ENCODE measurements at regions not wholly inside any gene's neighbourhood (a gene's known extent, or its start where the extent isn't known, plus 50 kb on each side); places are given as distances from the start of the nearest gene placed in this dataset.

GRCh38 chr17:51398687-51399086 is 138.3 kb downstream of the UTP18 start:
- H3K36me3 ChIP-seq (replicated peaks), result no peaks in the 10 kb centered on the region
- H3K4me3 ChIP-seq (ENCODE audit: low read depth, low read length), result no peak overlapping the region
- TF ChIP-seq, protein P1, sequence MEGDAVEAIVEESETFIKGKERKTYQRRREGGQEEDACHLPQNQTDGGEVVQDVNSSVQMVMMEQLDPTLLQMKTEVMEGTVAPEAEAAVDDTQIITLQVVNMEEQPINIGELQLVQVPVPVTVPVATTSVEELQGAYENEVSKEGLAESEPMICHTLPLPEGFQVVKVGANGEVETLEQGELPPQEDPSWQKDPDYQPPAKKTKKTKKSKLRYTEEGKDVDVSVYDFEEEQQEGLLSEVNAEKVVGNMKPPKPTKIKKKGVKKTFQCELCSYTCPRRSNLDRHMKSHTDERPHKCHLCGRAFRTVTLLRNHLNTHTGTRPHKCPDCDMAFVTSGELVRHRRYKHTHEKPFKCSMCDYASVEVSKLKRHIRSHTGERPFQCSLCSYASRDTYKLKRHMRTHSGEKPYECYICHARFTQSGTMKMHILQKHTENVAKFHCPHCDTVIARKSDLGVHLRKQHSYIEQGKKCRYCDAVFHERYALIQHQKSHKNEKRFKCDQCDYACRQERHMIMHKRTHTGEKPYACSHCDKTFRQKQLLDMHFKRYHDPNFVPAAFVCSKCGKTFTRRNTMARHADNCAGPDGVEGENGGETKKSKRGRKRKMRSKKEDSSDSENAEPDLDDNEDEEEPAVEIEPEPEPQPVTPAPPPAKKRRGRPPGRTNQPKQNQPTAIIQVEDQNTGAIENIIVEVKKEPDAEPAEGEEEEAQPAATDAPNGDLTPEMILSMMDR (IDR thresholded peaks at IDR 0.05; ENCODE audit: low read depth, low read length, missing control alignments), result no peak
- DNase-seq, result no peak
- H3K27ac ChIP-seq, result no peak overlapping the region
- in situ Hi-C loops (cut with HindIII; ENCODE audit: low pct_ligation_motif_present, low sequenced_read_pairs), result no loop called here
- no peaks in the 10 kb centered on the region for H3K27me3 ChIP-seq (replicated peaks)

- Histone ChIP-seq H3K27ac (no peak overlapping the region), H3K4me3 (ENCODE audit: low read depth, low read length) (no peak overlapping the region), H3K36me3 (replicated peaks) (no peaks in the 10 kb centered on the region), H3K27me3 (replicated peaks) (no peaks in the 10 kb centered on the region)
- in situ Hi-C loops (cut with HindIII; ENCODE audit: low pct_ligation_motif_present, low sequenced_read_pairs), result no loop called here
- TF ChIP-seq, protein P1 (IDR thresholded peaks at IDR 0.05; ENCODE audit: low read depth, low read length, missing control alignments), result no peak
- DNase-seq, result no peak
Observed at GRCh38 chr17:51401279-51401678, 140.9 kb downstream of the UTP18 start.

GRCh38 chr17:51402899-51403298 is 142.6 kb downstream of the UTP18 start:
- Histone ChIP-seq H3K4me3 (ENCODE audit: low read depth, low read length) (no peak overlapping the region), H3K27me3 (replicated peaks) (no peaks in the 10 kb centered on the region), H3K27ac (no peak overlapping the region), H3K36me3 (replicated peaks) (no peaks in the 10 kb centered on the region)
- in situ Hi-C loops (cut with HindIII; ENCODE audit: low pct_ligation_motif_present, low sequenced_read_pairs), result no loop called here
- no peak for DNase-seq
- TF ChIP-seq, protein P1 (IDR thresholded peaks at IDR 0.05; ENCODE audit: low read depth, low read length, missing control alignments), result no peak

DNA sequence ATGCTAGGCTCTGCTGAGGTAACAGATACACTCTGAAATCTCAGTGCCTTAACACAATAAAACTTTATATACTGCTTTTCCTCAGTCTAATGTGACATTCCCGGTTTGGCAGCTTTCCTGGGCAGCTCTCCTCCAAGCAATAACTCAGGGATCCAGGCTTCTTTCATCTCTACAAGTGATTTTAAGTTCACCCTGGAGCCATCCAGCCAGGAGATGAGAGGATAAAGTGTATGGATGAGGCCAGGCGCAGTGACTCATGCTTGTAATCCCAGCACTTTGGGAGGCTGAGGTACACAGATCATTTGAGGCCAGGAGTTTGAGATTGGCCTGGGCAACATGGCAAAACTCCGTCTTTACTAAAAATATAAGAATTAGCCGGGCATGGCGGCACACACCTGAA is 147.2 kb downstream of the UTP18 start:
- no peak for DNase-seq
- Histone ChIP-seq H3K27ac (no peak overlapping the region), H3K4me3 (ENCODE audit: low read depth, low read length) (no peak overlapping the region), H3K27me3 (replicated peaks) (no peaks in the 10 kb centered on the region), H3K36me3 (replicated peaks) (no peaks in the 10 kb centered on the region)
- in situ Hi-C loops (cut with HindIII; ENCODE audit: low pct_ligation_motif_present, low sequenced_read_pairs), result no loop called here
- TF ChIP-seq, protein P1 (IDR thresholded peaks at IDR 0.05; ENCODE audit: low read depth, low read length, missing control alignments), result no peak

GRCh38 chr17:51419476-51419875 is 159.1 kb downstream of the UTP18 start:
- H3K27me3 ChIP-seq (replicated peaks), result no peaks in the 10 kb centered on the region
- in situ Hi-C loops (cut with HindIII; ENCODE audit: low pct_ligation_motif_present, low sequenced_read_pairs), result no loop called here
- DNase-seq, result no peak
- no peaks in the 10 kb centered on the region for H3K36me3 ChIP-seq (replicated peaks)
- no peak overlapping the region for H3K27ac ChIP-seq
- H3K4me3 ChIP-seq (ENCODE audit: low read depth, low read length), result no peak overlapping the region
- TF ChIP-seq, protein P1 (IDR thresholded peaks at IDR 0.05; ENCODE audit: low read depth, low read length, missing control alignments), result no peak

- Histone ChIP-seq H3K4me3 (ENCODE audit: low read depth, low read length) (no peak overlapping the region), H3K27ac (no peak overlapping the region), H3K27me3 (replicated peaks) (no peaks in the 10 kb centered on the region), H3K36me3 (replicated peaks) (no peaks in the 10 kb centered on the region)
- TF ChIP-seq, protein P1 (IDR thresholded peaks at IDR 0.05; ENCODE audit: low read depth, low read length, missing control alignments), result no peak
- DNase-seq, result no peak
- in situ Hi-C loops (cut with HindIII; ENCODE audit: low pct_ligation_motif_present, low sequenced_read_pairs), result no loop called here
Observed at GRCh38 chr17:51421525-51421924, 161.2 kb downstream of the UTP18 start.
